ENCODE measurements at regions not wholly inside any gene's neighbourhood (a gene's known extent, or its start where the extent isn't known, plus 50 kb on each side); places are given as distances from the start of the nearest gene placed in this dataset.

- TF ChIP-seq, protein P1, sequence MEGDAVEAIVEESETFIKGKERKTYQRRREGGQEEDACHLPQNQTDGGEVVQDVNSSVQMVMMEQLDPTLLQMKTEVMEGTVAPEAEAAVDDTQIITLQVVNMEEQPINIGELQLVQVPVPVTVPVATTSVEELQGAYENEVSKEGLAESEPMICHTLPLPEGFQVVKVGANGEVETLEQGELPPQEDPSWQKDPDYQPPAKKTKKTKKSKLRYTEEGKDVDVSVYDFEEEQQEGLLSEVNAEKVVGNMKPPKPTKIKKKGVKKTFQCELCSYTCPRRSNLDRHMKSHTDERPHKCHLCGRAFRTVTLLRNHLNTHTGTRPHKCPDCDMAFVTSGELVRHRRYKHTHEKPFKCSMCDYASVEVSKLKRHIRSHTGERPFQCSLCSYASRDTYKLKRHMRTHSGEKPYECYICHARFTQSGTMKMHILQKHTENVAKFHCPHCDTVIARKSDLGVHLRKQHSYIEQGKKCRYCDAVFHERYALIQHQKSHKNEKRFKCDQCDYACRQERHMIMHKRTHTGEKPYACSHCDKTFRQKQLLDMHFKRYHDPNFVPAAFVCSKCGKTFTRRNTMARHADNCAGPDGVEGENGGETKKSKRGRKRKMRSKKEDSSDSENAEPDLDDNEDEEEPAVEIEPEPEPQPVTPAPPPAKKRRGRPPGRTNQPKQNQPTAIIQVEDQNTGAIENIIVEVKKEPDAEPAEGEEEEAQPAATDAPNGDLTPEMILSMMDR (IDR thresholded peaks at IDR 0.05), result no peak
- no peaks in the 10 kb centered on the region for H3K27me3 ChIP-seq (ENCODE audit: insufficient read depth in 3 of 3, low read length in 2 of 3)
- H3K9me3 ChIP-seq, result no peaks in the 10 kb centered on the region
- WGBS, 3 donors, result 25 to 34% (median 28%) methylated on average over 5 of the region's 5 CpGs
- DNase-seq (no peak), ATAC-seq (no peak)
- no peaks in the 10 kb centered on the region for H3K36me3 ChIP-seq (ENCODE audit: insufficient read depth in 1 of 2, low read depth in 1 of 2)
- no peaks in the 10 kb centered on the region for H3K4me1 ChIP-seq
- H3K27ac ChIP-seq, result no peak overlapping the region
- H3K4me3 ChIP-seq, result no peak overlapping the region
- intact Hi-C loops (cut with DNase I), result no loop called here
Observed at GRCh38 chr5:121199216-121199999, 652.3 kb upstream of the FTMT start.

DNA sequence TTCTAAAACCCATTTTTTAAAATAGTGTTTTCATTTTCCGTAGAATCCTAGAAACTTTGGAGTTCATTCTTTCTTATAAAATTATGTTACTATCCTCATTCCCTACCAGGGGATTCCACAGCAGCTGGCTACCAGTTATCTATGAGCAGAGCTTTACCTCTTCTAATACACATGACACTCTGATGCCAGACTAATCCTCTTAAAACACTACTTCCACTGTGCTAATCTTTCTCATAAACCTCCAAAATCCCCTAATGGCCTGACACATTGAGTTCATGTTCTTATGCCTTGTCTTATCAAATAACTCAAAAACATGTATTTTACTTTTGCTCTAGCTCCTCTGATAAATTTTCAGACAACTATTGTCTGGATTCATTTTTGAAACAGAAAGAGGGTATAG is 633.6 kb upstream of the FTMT start:
- ATAC-seq, result no peak
- no peak overlapping the region for H3K27ac ChIP-seq
- intact Hi-C loops (cut with DNase I), result no loop called here
- no peaks in the 10 kb centered on the region for H3K9me3 ChIP-seq
- no peaks in the 10 kb centered on the region for H3K36me3 ChIP-seq (ENCODE audit: insufficient read depth in 1 of 2, low read depth in 1 of 2)
- WGBS, 3 donors, result 32 to 60% (median 44%) methylated on average over 1 of the region's 1 CpG
- no peak for DNase-seq
- no peaks in the 10 kb centered on the region for H3K27me3 ChIP-seq (ENCODE audit: insufficient read depth in 3 of 3, low read length in 2 of 3)
- TF ChIP-seq, protein P1 (IDR thresholded peaks at IDR 0.05), result no peak
- no peaks in the 10 kb centered on the region for H3K4me1 ChIP-seq
- H3K4me3 ChIP-seq, result no peak overlapping the region

DNA sequence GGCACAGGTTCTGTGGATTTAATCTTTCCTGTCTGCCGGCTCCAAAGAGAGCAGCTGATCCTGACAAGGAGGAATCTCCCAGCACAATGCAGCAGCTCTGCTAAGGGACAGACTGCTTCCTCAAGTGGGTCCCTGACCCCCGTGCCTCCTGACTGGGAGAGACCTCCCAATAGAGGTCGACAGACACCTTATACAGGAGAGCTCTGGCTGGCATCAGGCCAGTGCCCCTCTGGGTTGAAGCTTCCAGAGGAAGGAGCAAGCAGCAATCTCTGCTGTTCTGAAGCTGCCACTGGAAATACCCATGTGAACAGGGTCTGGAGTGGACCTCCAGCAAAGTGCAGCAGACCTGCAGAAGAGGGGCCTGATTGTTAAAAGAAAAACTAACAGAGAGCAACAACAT is 630.2 kb upstream of the FTMT start:
- Histone ChIP-seq H3K4me1 (no peaks in the 10 kb centered on the region), H3K27me3 (ENCODE audit: insufficient read depth in 3 of 3, low read length in 2 of 3) (no peaks in the 10 kb centered on the region), H3K27ac (no peak overlapping the region), H3K9me3 (no peaks in the 10 kb centered on the region), H3K4me3 (no peak overlapping the region), H3K36me3 (ENCODE audit: insufficient read depth in 1 of 2, low read depth in 1 of 2) (no peaks in the 10 kb centered on the region)
- intact Hi-C loops (cut with DNase I), result no loop called here
- ATAC-seq (no peak), DNase-seq (peak in 1 of 2 donors; percentile 6)
- TF ChIP-seq, protein P1 (IDR thresholded peaks at IDR 0.05), result no peak
- WGBS, 3 donors, result 76 to 81% (median 80%) methylated on average over 3 of the region's 3 CpGs

DNA sequence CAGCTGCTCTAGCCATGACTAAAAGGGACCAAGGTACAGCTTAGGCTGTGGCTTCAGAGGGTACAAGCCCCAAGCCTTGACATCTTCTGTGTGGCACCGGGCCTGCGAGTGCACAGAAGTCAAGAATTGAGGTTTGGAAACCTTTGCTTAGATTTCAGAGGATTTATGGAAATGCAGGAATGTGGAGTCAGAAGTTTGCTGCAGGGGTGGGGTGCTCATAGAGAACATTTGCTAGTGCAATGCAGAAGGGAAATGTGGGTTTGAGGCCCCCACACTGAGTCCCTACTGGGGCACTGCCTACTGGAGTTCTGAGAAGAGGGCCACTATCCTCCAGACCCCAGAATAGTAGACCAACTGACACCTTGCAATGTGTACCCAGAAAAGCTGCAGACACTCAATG is 624.9 kb upstream of the FTMT start:
- no peak for ATAC-seq
- intact Hi-C loops (cut with DNase I), result no loop called here
- WGBS, 3 donors, result 37 to 54% (median 38%) methylated on average over 2 of the region's 2 CpGs

More for the DNA sequence above, 624.9 kb upstream of the FTMT start:
- H3K27me3 ChIP-seq (ENCODE audit: insufficient read depth in 3 of 3, low read length in 2 of 3), result no peaks in the 10 kb centered on the region
- H3K4me3 ChIP-seq, result no peak overlapping the region
- DNase-seq, result no peak
- H3K9me3 ChIP-seq, result no peaks in the 10 kb centered on the region
- TF ChIP-seq, protein P1 (IDR thresholded peaks at IDR 0.05), result no peak
- no peaks in the 10 kb centered on the region for H3K36me3 ChIP-seq (ENCODE audit: insufficient read depth in 1 of 2, low read depth in 1 of 2)
- no peak overlapping the region for H3K27ac ChIP-seq
- no peaks in the 10 kb centered on the region for H3K4me1 ChIP-seq

Data from psoas muscle (tissue), 7 donors.